ENCODE measurements at regions not wholly inside any gene's neighbourhood (a gene's known extent, or its start where the extent isn't known, plus 50 kb on each side); places are given as distances from the start of the nearest gene placed in this dataset.

- no peak overlapping the region for H2AFZ ChIP-seq (ENCODE audit: low read depth)
- H3K27ac ChIP-seq: no peak overlapping the region
- H3K27me3 ChIP-seq (ENCODE audit: insufficient read depth, low read depth): no peaks in the 10 kb centered on the region
- H3K4me3 ChIP-seq (IDR thresholded peaks at IDR 0.05; ENCODE audit: insufficient read depth, low read depth, low read length): no peak overlapping the region
- H3K79me2 ChIP-seq (ENCODE audit: insufficient read depth, low read depth): no peaks in the 10 kb centered on the region
- H3K4me2 ChIP-seq: no peak overlapping the region
- H4K20me1 ChIP-seq (ENCODE audit: insufficient read depth): no peaks in the 10 kb centered on the region
- no peaks in the 10 kb centered on the region for H3K4me1 ChIP-seq (ENCODE audit: low read depth, poor library complexity, severe bottlenecking)
- H3K9ac ChIP-seq: no peak overlapping the region
- no peak for TF ChIP-seq CTCF (conservative IDR thresholded peaks at IDR 0.05; ENCODE audit: low read depth, low read length)
- no peaks in the 10 kb centered on the region for H3K36me3 ChIP-seq (ENCODE audit: insufficient read depth)
Observed at GRCh38 chr18:39299152-39299551, 1733.6 kb upstream of the CELF4 start.

- no peaks in the 10 kb centered on the region for H4K20me1 ChIP-seq (ENCODE audit: insufficient read depth)
- H3K27me3 ChIP-seq (ENCODE audit: insufficient read depth, low read depth): no peaks in the 10 kb centered on the region
- no peaks in the 10 kb centered on the region for H3K4me1 ChIP-seq (ENCODE audit: low read depth, poor library complexity, severe bottlenecking)
- TF ChIP-seq CTCF (conservative IDR thresholded peaks at IDR 0.05; ENCODE audit: low read depth, low read length): no peak
- H3K4me3 ChIP-seq (IDR thresholded peaks at IDR 0.05; ENCODE audit: insufficient read depth, low read depth, low read length): no peak overlapping the region
- no peak overlapping the region for H3K27ac ChIP-seq
- no peak overlapping the region for H3K4me2 ChIP-seq
- H3K79me2 ChIP-seq (ENCODE audit: insufficient read depth, low read depth): no peaks in the 10 kb centered on the region
- H3K9ac ChIP-seq: no peak overlapping the region
- H2AFZ ChIP-seq (ENCODE audit: low read depth): no peak overlapping the region
- no peaks in the 10 kb centered on the region; the same call in 1 of the 2 replicates for H3K36me3 ChIP-seq (ENCODE audit: insufficient read depth)
Observed at GRCh38 chr18:39297225-39297624, 1731.6 kb upstream of the CELF4 start.

GRCh38 chr18:39296293-39296888 is 1730.8 kb upstream of the CELF4 start:
- Histone ChIP-seq H3K4me2 (no peak overlapping the region), H3K4me1 (ENCODE audit: low read depth, poor library complexity, severe bottlenecking) (no peaks in the 10 kb centered on the region), H3K9ac (no peak overlapping the region), H2AFZ (ENCODE audit: low read depth) (no peak overlapping the region), H3K4me3 (IDR thresholded peaks at IDR 0.05; ENCODE audit: insufficient read depth, low read depth, low read length) (no peak overlapping the region), H3K27ac (no peak overlapping the region), H4K20me1 (ENCODE audit: insufficient read depth) (no peaks in the 10 kb centered on the region), H3K27me3 (ENCODE audit: insufficient read depth, low read depth) (no peaks in the 10 kb centered on the region), H3K36me3 (ENCODE audit: insufficient read depth) (no peaks in the 10 kb centered on the region; the same call in 1 of the 2 replicates), H3K79me2 (ENCODE audit: insufficient read depth, low read depth) (no peaks in the 10 kb centered on the region)
- no peak for TF ChIP-seq CTCF (conservative IDR thresholded peaks at IDR 0.05; ENCODE audit: low read depth, low read length)

- H3K4me3 ChIP-seq (IDR thresholded peaks at IDR 0.05; ENCODE audit: insufficient read depth, low read depth, low read length): no peak overlapping the region
Observed at GRCh38 chr18:39276764-39277163, 1711.2 kb upstream of the CELF4 start.

More at GRCh38 chr18:39276764-39277163, 1711.2 kb upstream of the CELF4 start:
- Histone ChIP-seq H4K20me1 (ENCODE audit: insufficient read depth) (no peaks in the 10 kb centered on the region), H2AFZ (ENCODE audit: low read depth) (no peak overlapping the region), H3K36me3 (ENCODE audit: insufficient read depth) (no peaks in the 10 kb centered on the region), H3K27ac (no peak overlapping the region), H3K4me2 (no peak overlapping the region), H3K9ac (no peak overlapping the region), H3K27me3 (ENCODE audit: insufficient read depth, low read depth) (no peaks in the 10 kb centered on the region), H3K4me1 (ENCODE audit: low read depth, poor library complexity, severe bottlenecking) (no peaks in the 10 kb centered on the region), H3K79me2 (ENCODE audit: insufficient read depth, low read depth) (no peaks in the 10 kb centered on the region)
- no peak for TF ChIP-seq CTCF (conservative IDR thresholded peaks at IDR 0.05; ENCODE audit: low read depth, low read length)
